IMR-90 (cell line): ENCODE measurements at regions not wholly inside any gene's neighbourhood (a gene's known extent, or its start where the extent isn't known, plus 50 kb on each side); places are given as distances from the start of the nearest gene placed in this dataset.

ENCODE experiments used
- ATAC-seq: fragments of 200-7000 bp; cut with Tn5 transposase; 2 replicates; pipeline ENCODE4 v1.9.1; 2020; ENCODE audit warnings: low read depth, mild to moderate bottlenecking, moderate library complexity
- BruUV-seq: library from RNA; stranded (reverse); fragments of 400-500 nt; replicated peaks from 2 replicates; lab custom pipeline; 2021; lab: Mats Ljungman, UMichigan
- CTCF ChIA-PET: fragments of 300-600 bp; formaldehyde crosslinking; extraction: SDS; loops from one replicate; lab custom pipeline; 2021; ENCODE audit warnings: antibody characterized with exemption; lab: Yijun Ruan, JAX
- POLR2A ChIA-PET: fragments of 300-600 bp; sonication (Branson Sonifier 250); formaldehyde crosslinking; loops from one replicate; lab custom pipeline; 2022; ENCODE audit warnings: antibody characterized with exemption; ENCODE audit not compliant: unreplicated experiment; lab: Charles Lee
- DNase-seq: peaks from one replicate; pipeline ENCODE4 v3.0.0; 2013
- H2AFZ ChIP-seq: replicated peaks from 2 replicates; pipeline ENCODE3; 2013; ENCODE audit warnings: low read length, mild to moderate bottlenecking; ENCODE audit not compliant: poor library complexity
- H2AK5ac ChIP-seq: 2 replicates; pipeline ENCODE4 v1.6.1; 2013; ENCODE audit warnings: low read depth, low read length, inconsistent platforms
- H2AK9ac ChIP-seq: replicated peaks from 2 replicates; pipeline ENCODE3; 2013; ENCODE audit warnings: mild to moderate bottlenecking, low read depth, low read length, moderate library complexity; ENCODE audit not compliant: poor library complexity
- H2BK120ac ChIP-seq: 2 replicates; pipeline ENCODE4 v1.6.1; 2013; ENCODE audit warnings: low read depth, low read length, inconsistent platforms
- H2BK15ac ChIP-seq: 3 replicates; pipeline ENCODE4 v1.6.1; 2013; ENCODE audit warnings: low read depth, low read length, inconsistent platforms
- H2BK20ac ChIP-seq: 2 replicates; pipeline ENCODE4 v1.6.1; 2013; ENCODE audit warnings: low read depth, mild to moderate bottlenecking, inconsistent platforms, low read length, moderate library complexity
- H2BK5ac ChIP-seq: 2 replicates; pipeline ENCODE4 v1.6.1; 2013; ENCODE audit warnings: mild to moderate bottlenecking, low read depth, low read length, inconsistent platforms; ENCODE audit not compliant: poor library complexity, severe bottlenecking
- H3K14ac ChIP-seq: replicated peaks from 2 replicates; pipeline ENCODE4 v1.6.1; 2013; ENCODE audit warnings: low read depth, low read length, inconsistent platforms
- H3K18ac ChIP-seq: 2 replicates; pipeline ENCODE4 v1.6.1; 2013; ENCODE audit warnings: low read depth, low read length, control low read depth
- H3K23ac ChIP-seq: 2 replicates; pipeline ENCODE4 v1.6.1; 2013; ENCODE audit warnings: low read depth, low read length, inconsistent platforms
- H3K27ac ChIP-seq: 2 replicates; pipeline ENCODE4 v1.5.1; 2013; ENCODE audit warnings: mild to moderate bottlenecking, control low read depth, low read length; ENCODE audit not compliant: insufficient read depth
- H3K27me3 ChIP-seq: 2 replicates; pipeline ENCODE4 v1.6.1; 2013; ENCODE audit warnings: low read length; ENCODE audit not compliant: control insufficient read depth, insufficient read depth
- H3K36me3 ChIP-seq: 2 replicates; pipeline ENCODE4 v1.6.1; 2013; ENCODE audit warnings: low read length, mixed read lengths; ENCODE audit not compliant: control insufficient read depth, insufficient read depth
- H3K4ac ChIP-seq: 2 replicates; pipeline ENCODE4 v1.6.1; 2013; ENCODE audit warnings: low read depth, low read length, inconsistent platforms
- H3K4me1 ChIP-seq: 2 replicates; pipeline ENCODE4 v1.6.1; 2013; ENCODE audit warnings: low read length, mixed read lengths; ENCODE audit not compliant: control insufficient read depth, insufficient read depth
- H3K4me2 ChIP-seq: 2 replicates; pipeline ENCODE4 v1.6.1; 2013; ENCODE audit warnings: low read depth, mild to moderate bottlenecking, control low read depth, low read length, moderate library complexity
- H3K4me3 ChIP-seq: 2 replicates; pipeline ENCODE4 v1.5.1; 2013; ENCODE audit warnings: low read depth, mild to moderate bottlenecking, control low read depth, low read length, moderate library complexity; ENCODE audit not compliant: insufficient read depth
- H3K56ac ChIP-seq: 2 replicates; pipeline ENCODE4 v1.6.1; 2013; ENCODE audit warnings: low read length, inconsistent platforms; ENCODE audit not compliant: insufficient read depth; ENCODE audit errors: extremely low read depth
- H3K79me1 ChIP-seq, 2 experiments: 2 replicates each; pipeline ENCODE4 v1.6.1; 2013; ENCODE audit warnings: low read length in 2 of 2, inconsistent platforms in 1 of 2, low read depth in 1 of 2
- H3K9ac ChIP-seq: 2 replicates; pipeline ENCODE4 v1.6.1; 2013; ENCODE audit warnings: low read depth, low read length, control low read depth
- H3K9me1 ChIP-seq: 2 replicates; pipeline ENCODE4 v1.6.1; 2013; ENCODE audit warnings: low read length, inconsistent platforms; ENCODE audit not compliant: insufficient read depth
- H3K9me3 ChIP-seq: 2 replicates; pipeline ENCODE4 v1.6.1; 2013; ENCODE audit warnings: low read length; ENCODE audit not compliant: control insufficient read depth, insufficient read depth
- H4K20me1 ChIP-seq: 2 replicates; pipeline ENCODE4 v1.6.1; 2013; ENCODE audit warnings: low read length, inconsistent platforms; ENCODE audit not compliant: insufficient read depth
- H4K5ac ChIP-seq: 2 replicates; pipeline ENCODE4 v1.6.1; 2013; ENCODE audit warnings: mild to moderate bottlenecking, low read depth, low read length, control low read depth
- H4K8ac ChIP-seq, 2 experiments: 2 replicates each; pipeline ENCODE4 v1.6.1; 2013; ENCODE audit warnings: low read depth in 2 of 2, low read length in 2 of 2, control low read depth in 1 of 2, inconsistent platforms in 1 of 2
- H4K91ac ChIP-seq: 2 replicates; pipeline ENCODE4 v1.6.1; 2013; ENCODE audit warnings: low read depth, low read length, inconsistent platforms; ENCODE audit not compliant: insufficient read depth
- BHLHE40 ChIP-seq: fragments of 150-350 bp; IDR thresholded peaks from 2 replicates; pipeline ENCODE4 v1.6.1; 2016; ENCODE audit warnings: mild to moderate bottlenecking, low read depth, low read length
- CEBPB ChIP-seq: IDR thresholded peaks from 2 replicates; pipeline ENCODE4 v1.6.1; 2012; ENCODE audit warnings: low read depth, low read length, improper control_type of control experiment
- CHD1 ChIP-seq: IDR thresholded peaks from 2 replicates; pipeline ENCODE4 v1.6.1; 2012; ENCODE audit warnings: low read depth, low read length, improper control_type of control experiment
- MAFK ChIP-seq: IDR thresholded peaks from 2 replicates; pipeline ENCODE4 v1.6.1; 2012; ENCODE audit warnings: low read depth, low read length, improper control_type of control experiment
- MAZ ChIP-seq: IDR thresholded peaks from 2 replicates; pipeline ENCODE4 v1.6.1; 2012; ENCODE audit warnings: low read depth, mild to moderate bottlenecking, low read length, improper control_type of control experiment, moderate library complexity, borderline replicate concordance
- MXI1 ChIP-seq: IDR thresholded peaks from 2 replicates; pipeline ENCODE4 v1.6.1; 2012; ENCODE audit warnings: low read depth, mild to moderate bottlenecking, low read length, moderate library complexity, borderline replicate concordance
- NFE2L2 ChIP-seq: fragments of 150-350 bp; IDR thresholded peaks from 2 replicates; pipeline ENCODE4 v1.6.1; 2016; ENCODE audit warnings: low read depth, mild to moderate bottlenecking, low read length
- POLR2A ChIP-seq: IDR thresholded peaks from 2 replicates; pipeline ENCODE4 v1.6.1; 2012; ENCODE audit warnings: mild to moderate bottlenecking, low read depth, low read length
- RFX5 ChIP-seq: IDR thresholded peaks from 2 replicates; pipeline ENCODE4 v1.8.0; 2012; ENCODE audit warnings: low read depth, mild to moderate bottlenecking, low read length, moderate library complexity
- SMC3 ChIP-seq: fragments of 150-350 bp; IDR thresholded peaks from 2 replicates; pipeline ENCODE4 v1.6.1; 2016; ENCODE audit warnings: low read depth, mild to moderate bottlenecking, antibody characterized with exemption, low read length, moderate library complexity
- USF2 ChIP-seq: fragments of 150-350 bp; IDR thresholded peaks from 2 replicates; pipeline ENCODE4 v1.6.1; 2017; ENCODE audit warnings: mild to moderate bottlenecking, antibody characterized with exemption, low read length, low read depth
- WGBS, 2 experiments: methylation state at CpG; one replicate each; pipeline versions ENCODE4 v1.1.5 to v1.1.7; 2013; ENCODE audit warnings: missing lambda C conversion rate in 2 of 2; ENCODE audit not compliant: insufficient read length in 1 of 2; ENCODE audit errors: extremely low coverage in 2 of 2; 5-methylcytosine and 5-hydroxymethylcytosine counted together
- dilution Hi-C: fragments of 300-500 bp; cut with HindIII; formaldehyde crosslinking; loops from one replicate; pipeline ENCODE4 v1.14.3; 2018; ENCODE audit warnings: low sequenced_read_pairs; ENCODE audit not compliant: unreplicated experiment
- in situ Hi-C: fragments of 300-500 bp; cut with MboI; formaldehyde crosslinking; loops from 3 replicates; pipeline ENCODE4 v1.14.3; 2019; ENCODE audit warnings: low sequenced_read_pairs, inconsistent platforms, mixed read lengths
- intact Hi-C: fragments of 100-400 bp; cut with micrococcal nuclease; formaldehyde crosslinking; loops from 2 replicates; pipeline ENCODE4 v1.10.0; 2022
- TF ChIP-seq, protein P1 (sequence below): fragments of 150-350 bp; IDR thresholded peaks from 2 replicates; pipeline ENCODE4 v1.6.1; 2016; ENCODE audit warnings: low read depth, mild to moderate bottlenecking, low read length, moderate library complexity, borderline replicate concordance

- Histone ChIP-seq H2AK5ac (no peak overlapping the region), H4K20me1 (no peaks in the 10 kb centered on the region), H2BK20ac (no peak overlapping the region), H3K23ac (no peak overlapping the region), H3K4ac (no peak overlapping the region), H3K27ac (no peak overlapping the region), H2BK15ac (no peak overlapping the region), H3K4me2 (no peak overlapping the region), H4K8ac (no peak overlapping the region), H3K4me1 (no peaks in the 10 kb centered on the region), H3K36me3 (no peaks in the 10 kb centered on the region), H3K56ac (no peak overlapping the region), H2AFZ (no peak overlapping the region), H3K9me3 (peaks cover 47% of the 10 kb centered on the region), H3K14ac (no peak overlapping the region), H3K4me3 (no peak overlapping the region), H4K5ac (no peak overlapping the region), H3K79me1 (no peaks in the 10 kb centered on the region), H2AK9ac (no peak overlapping the region), H4K91ac (no peak overlapping the region), H3K9me1 (no peaks in the 10 kb centered on the region), H2BK5ac (no peak overlapping the region), H3K18ac (no peak overlapping the region), H3K27me3 (no peaks in the 10 kb centered on the region), H3K9ac (no peak overlapping the region), H2BK120ac (no peak overlapping the region)
- in situ Hi-C loops: no loop called here
- dilution Hi-C loops: no loop called here
- POLR2A ChIA-PET: no interaction called here
- ATAC-seq (no peak), DNase-seq (no peak)
- CTCF ChIA-PET: no interaction called here
- intact Hi-C loops: no loop called here
- no TSS peak for BruUV-seq
- 60% methylated on average over 1 of the region's 10 CpGs; no CpG with 5 or more reads in 1 of the 2 experiments for WGBS, 2 experiments
- no peak for TF ChIP-seq USF2
- TF ChIP-seq CHD1: no peak
- TF ChIP-seq CEBPB: no peak
- TF ChIP-seq MXI1: no peak
- no peak for TF ChIP-seq NFE2L2
- TF ChIP-seq, protein P1, sequence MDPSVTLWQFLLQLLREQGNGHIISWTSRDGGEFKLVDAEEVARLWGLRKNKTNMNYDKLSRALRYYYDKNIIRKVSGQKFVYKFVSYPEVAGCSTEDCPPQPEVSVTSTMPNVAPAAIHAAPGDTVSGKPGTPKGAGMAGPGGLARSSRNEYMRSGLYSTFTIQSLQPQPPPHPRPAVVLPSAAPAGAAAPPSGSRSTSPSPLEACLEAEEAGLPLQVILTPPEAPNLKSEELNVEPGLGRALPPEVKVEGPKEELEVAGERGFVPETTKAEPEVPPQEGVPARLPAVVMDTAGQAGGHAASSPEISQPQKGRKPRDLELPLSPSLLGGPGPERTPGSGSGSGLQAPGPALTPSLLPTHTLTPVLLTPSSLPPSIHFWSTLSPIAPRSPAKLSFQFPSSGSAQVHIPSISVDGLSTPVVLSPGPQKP: no peak
- TF ChIP-seq BHLHE40: no peak
- no peak for TF ChIP-seq MAFK
- TF ChIP-seq SMC3: no peak
- no peak for TF ChIP-seq MAZ
- TF ChIP-seq POLR2A: no peak
- TF ChIP-seq RFX5: no peak
Measured at GRCh38 chr14:104364830-104365229, 214.7 kb upstream of the C14orf180 start.
